ENCODE measurements at regions not wholly inside any gene's neighbourhood (a gene's known extent, or its start where the extent isn't known, plus 50 kb on each side); places are given as distances from the start of the nearest gene placed in this dataset.

- no peak for ATAC-seq
- TF ChIP-seq ARNTL (CRISPR knock-in tag; IDR thresholded peaks at IDR 0.05; ENCODE audit: borderline replicate concordance, low read depth): no peak
Measured at GRCh38 chr9:105083256-105083655, 155.3 kb upstream of the ABCA1 start.

GRCh38 chr9:105087910-105088898 lies 156.2 kb upstream of the SLC44A1 start:
- TF ChIP-seq GLIS3 (CRISPR knock-in tag; IDR thresholded peaks at IDR 0.05): no peak
- TF ChIP-seq RARB (CRISPR knock-in tag; IDR thresholded peaks at IDR 0.05): no peak
- TF ChIP-seq ZFP3 (CRISPR knock-in tag; IDR thresholded peaks at IDR 0.05): no peak
- TF ChIP-seq ZNF70 (CRISPR knock-in tag; IDR thresholded peaks at IDR 0.05): no peak
- no peak for TF ChIP-seq CSRNP3 (CRISPR knock-in tag; IDR thresholded peaks at IDR 0.05)
- no peak for ATAC-seq

GRCh38 chr9:105089874-105090273 lies 154.6 kb upstream of the SLC44A1 start:
- no peak for ATAC-seq
- no peak for TF ChIP-seq ZFP30 (CRISPR knock-in tag; IDR thresholded peaks at IDR 0.05)
- TF ChIP-seq CREB5 (CRISPR knock-in tag; IDR thresholded peaks at IDR 0.05; ENCODE audit: low read depth): no peak
- no peak for TF ChIP-seq BACH2 (CRISPR knock-in tag; IDR thresholded peaks at IDR 0.05; ENCODE audit: borderline replicate concordance)
- TF ChIP-seq OSR1 (CRISPR knock-in tag; IDR thresholded peaks at IDR 0.05): no peak
- no peak for TF ChIP-seq PPARA (CRISPR knock-in tag; IDR thresholded peaks at IDR 0.05; ENCODE audit: borderline replicate concordance)
- TF ChIP-seq ZC3H10 (CRISPR knock-in tag; IDR thresholded peaks at IDR 0.05): no peak
- TF ChIP-seq ZNF565 (CRISPR knock-in tag; conservative IDR thresholded peaks at IDR 0.05; ENCODE audit: low read depth): no peak
- TF ChIP-seq GLIS3 (CRISPR knock-in tag; IDR thresholded peaks at IDR 0.05): no peak

- ATAC-seq: no peak
- TF ChIP-seq CSDC2 (CRISPR knock-in tag; IDR thresholded peaks at IDR 0.05) (no peak), TOX (CRISPR knock-in tag; IDR thresholded peaks at IDR 0.05; ENCODE audit: borderline replicate concordance) (no peak), BACH2 (CRISPR knock-in tag; IDR thresholded peaks at IDR 0.05; ENCODE audit: borderline replicate concordance) (no peak), CSRNP3 (CRISPR knock-in tag; IDR thresholded peaks at IDR 0.05) (no peak), ZNF565 (CRISPR knock-in tag; conservative IDR thresholded peaks at IDR 0.05; ENCODE audit: low read depth) (no peak), SNAI2 (CRISPR knock-in tag; IDR thresholded peaks at IDR 0.05) (no peak)
Measured at GRCh38 chr9:105091004-105091640, 153.3 kb upstream of the SLC44A1 start.

- no peak for ATAC-seq
- TF ChIP-seq ZFP3 (CRISPR knock-in tag; IDR thresholded peaks at IDR 0.05) (no peak), ESRRG (CRISPR knock-in tag; IDR thresholded peaks at IDR 0.05) (no peak), ZC3H10 (CRISPR knock-in tag; IDR thresholded peaks at IDR 0.05) (no peak), ZNF8 (CRISPR knock-in tag; IDR thresholded peaks at IDR 0.05) (no peak), TCF4 (CRISPR knock-in tag; IDR thresholded peaks at IDR 0.05; ENCODE audit: borderline replicate concordance) (no peak)
Measured at GRCh38 chr9:105093685-105094084, 150.8 kb upstream of the SLC44A1 start.

- ATAC-seq: no peak
- TF ChIP-seq PPARA (CRISPR knock-in tag; IDR thresholded peaks at IDR 0.05; ENCODE audit: borderline replicate concordance): no peak
- no peak for TF ChIP-seq ZNF8 (CRISPR knock-in tag; IDR thresholded peaks at IDR 0.05)
- TF ChIP-seq ZFP30 (CRISPR knock-in tag; IDR thresholded peaks at IDR 0.05): no peak
- TF ChIP-seq PATZ1 (CRISPR knock-in tag; IDR thresholded peaks at IDR 0.05; ENCODE audit: borderline replicate concordance): no peak
- no peak for TF ChIP-seq POU6F1 (CRISPR knock-in tag; IDR thresholded peaks at IDR 0.05; ENCODE audit: borderline replicate concordance, low read depth)
- no peak for TF ChIP-seq ISL1 (CRISPR knock-in tag; IDR thresholded peaks at IDR 0.05)
- TF ChIP-seq CSDC2 (CRISPR knock-in tag; IDR thresholded peaks at IDR 0.05): no peak
- TF ChIP-seq ZNF70 (CRISPR knock-in tag; IDR thresholded peaks at IDR 0.05): no peak
- TF ChIP-seq RARB (CRISPR knock-in tag; IDR thresholded peaks at IDR 0.05): no peak
- TF ChIP-seq ZFP3 (CRISPR knock-in tag; IDR thresholded peaks at IDR 0.05): no peak
- TF ChIP-seq ZC3H10 (CRISPR knock-in tag; IDR thresholded peaks at IDR 0.05): no peak
Measured at GRCh38 chr9:105098370-105098769, 146.1 kb upstream of the SLC44A1 start.
